ENCODE measurements at regions not wholly inside any gene's neighbourhood (a gene's known extent, or its start where the extent isn't known, plus 50 kb on each side); places are given as distances from the start of the nearest gene placed in this dataset.

GRCh38 chr2:236633219-236633570 is 63.6 kb downstream of the ACKR3 start (continued):
- no peak for TF ChIP-seq IRF3 (IDR thresholded peaks at IDR 0.05; ENCODE audit: low read depth, low read length)

- no peak overlapping the region for H2AFZ ChIP-seq (ENCODE audit: low read depth)
- H3K27ac ChIP-seq (ENCODE audit: low read depth in 2 of 2, low read length in 1 of 2): no peak overlapping the region
- no peaks in the 10 kb centered on the region for H4K20me1 ChIP-seq (ENCODE audit: insufficient read depth)
- no peaks in the 10 kb centered on the region for H3K9me3 ChIP-seq
- peaks cover 0 to 6% of the 10 kb centered on the region in 2 experiments; a peak in 1 of 4 replicates for H3K4me1 ChIP-seq (ENCODE audit: control insufficient read depth in 1 of 2, insufficient read depth in 2 of 2, low read depth in 1 of 2, low read length in 1 of 2)
- H3K79me2 ChIP-seq (ENCODE audit: insufficient read depth): no peaks in the 10 kb centered on the region
- H3K36me3 ChIP-seq (replicated peaks in 1 of 2; ENCODE audit: control insufficient read depth in 1 of 2, insufficient read depth in 2 of 2, low read length in 1 of 2): no peaks in the 10 kb centered on the region
- no peaks in the 10 kb centered on the region for H3F3A ChIP-seq (replicated peaks; ENCODE audit: insufficient read depth)
- ChIA-PET CTCF (no interaction called here), POLR2A (no interaction called here)
- WGBS (ENCODE audit: low lambda C conversion rate): 55% methylated on average over 24 of the region's 26 CpGs
- H3K4me2 ChIP-seq: no peak overlapping the region
- no peak overlapping the region for H3K9ac ChIP-seq
- H3K9me2 ChIP-seq: no peaks in the 10 kb centered on the region
- no peak for DNase-seq
- no peak overlapping the region for H3K4me3 ChIP-seq (ENCODE audit: low read depth in 2 of 2, low read length in 1 of 2)
- no peaks in the 10 kb centered on the region; the same call in 1 of the 2 replicates for H3K27me3 ChIP-seq (ENCODE audit: insufficient read depth)
- TF ChIP-seq USF1 (IDR thresholded peaks at IDR 0.05; ENCODE audit: borderline replicate concordance, low read depth) (no peak), POLR2AphosphoS5 (IDR thresholded peaks at IDR 0.05; ENCODE audit: low read depth, low read length) (no peak), EP300 (IDR thresholded peaks at IDR 0.05; ENCODE audit: borderline replicate concordance in 1 of 2, low read depth in 1 of 2, low read length in 1 of 2) (no peak), USF2 (IDR thresholded peaks at IDR 0.05; ENCODE audit: borderline replicate concordance, low read depth, low read length) (no peak)
Observed at GRCh38 chr2:236633775-236634560, 64.3 kb downstream of the ACKR3 start.

GRCh38 chr2:236636261-236636660 is 66.6 kb downstream of the ACKR3 start:
- 48% methylated on average over 7 of the region's 7 CpGs for WGBS (ENCODE audit: low lambda C conversion rate)

More at GRCh38 chr2:236636261-236636660, 66.6 kb downstream of the ACKR3 start:
- no peaks in the 10 kb centered on the region for H3K79me2 ChIP-seq (ENCODE audit: insufficient read depth)
- no peaks in the 10 kb centered on the region for H3K36me3 ChIP-seq (replicated peaks in 1 of 2; ENCODE audit: control insufficient read depth in 1 of 2, insufficient read depth in 2 of 2, low read length in 1 of 2)
- ChIA-PET POLR2A (no interaction called here), CTCF (no interaction called here)
- no peaks in the 10 kb centered on the region for H3K9me2 ChIP-seq
- no peak overlapping the region for H3K27ac ChIP-seq (ENCODE audit: low read depth in 2 of 2, low read length in 1 of 2)
- H3K9ac ChIP-seq: no peak overlapping the region
- H3K27me3 ChIP-seq (ENCODE audit: insufficient read depth): no peaks in the 10 kb centered on the region; the same call in 1 of the 2 replicates
- no peaks in the 10 kb centered on the region for H4K20me1 ChIP-seq (ENCODE audit: insufficient read depth)
- DNase-seq: no peak
- H3K4me2 ChIP-seq: no peak overlapping the region
- H2AFZ ChIP-seq (ENCODE audit: low read depth): no peak overlapping the region
- TF ChIP-seq PBX3 (IDR thresholded peaks at IDR 0.05) (no peak), FOSL2 (IDR thresholded peaks at IDR 0.05; ENCODE audit: borderline replicate concordance, low read depth) (no peak), GABPA (IDR thresholded peaks at IDR 0.05; ENCODE audit: low read depth) (no peak), FOXJ3 (CRISPR knock-in tag; IDR thresholded peaks at IDR 0.05) (no peak), USF2 (IDR thresholded peaks at IDR 0.05; ENCODE audit: borderline replicate concordance, low read depth, low read length) (no peak), TAF1 (IDR thresholded peaks at IDR 0.05; ENCODE audit: borderline replicate concordance, low read depth, low read length) (no peak), NRF1 (IDR thresholded peaks at IDR 0.05; ENCODE audit: low read depth, low read length) (no peak), CTCF (IDR thresholded peaks at IDR 0.05) (no peak), IRF3 (IDR thresholded peaks at IDR 0.05; ENCODE audit: low read depth, low read length) (no peak), YY1 (IDR thresholded peaks at IDR 0.05; ENCODE audit: low read depth) (no peak), MXI1 (IDR thresholded peaks at IDR 0.05; ENCODE audit: low read depth, low read length) (no peak), POLR2AphosphoS5 (IDR thresholded peaks at IDR 0.05; ENCODE audit: low read depth, low read length) (no peak), CHD2 (IDR thresholded peaks at IDR 0.05; ENCODE audit: low read length, partially characterized antibody) (no peak), RAD21 (IDR thresholded peaks at IDR 0.05; ENCODE audit: low read length) (no peak)
- no peaks in the 10 kb centered on the region for H3F3A ChIP-seq (replicated peaks; ENCODE audit: insufficient read depth)
- H3K9me3 ChIP-seq: no peaks in the 10 kb centered on the region
- peaks cover 0 to 6% of the 10 kb centered on the region in 2 experiments; a peak in 1 of 4 replicates for H3K4me1 ChIP-seq (ENCODE audit: control insufficient read depth in 1 of 2, insufficient read depth in 2 of 2, low read depth in 1 of 2, low read length in 1 of 2)
- H3K4me3 ChIP-seq (ENCODE audit: low read depth in 2 of 2, low read length in 1 of 2): no peak overlapping the region
